ENCODE measurements at regions not wholly inside any gene's neighbourhood (a gene's known extent, or its start where the extent isn't known, plus 50 kb on each side); places are given as distances from the start of the nearest gene placed in this dataset.

- TF ChIP-seq CTCF (IDR thresholded peaks at IDR 0.05) (no peak), POLR2A (IDR thresholded peaks at IDR 0.05) (no peak)
Observed at GRCh38 chr12:102543494-102544485, 63.4 kb upstream of the IGF1 start.

Data from lower leg skin (tissue), 3 donors.